Small intestine (tissue), 7 donors: ENCODE measurements at regions not wholly inside any gene's neighbourhood (a gene's known extent, or its start where the extent isn't known, plus 50 kb on each side); places are given as distances from the start of the nearest gene placed in this dataset.

Experiments used
- DNase-seq, 2 donors: peaks; one replicate each; pipeline versions ENCODE4 v3.0.0 to v3.0.0-alpha.2; 2013
- FAIRE-seq: peaks from 2 replicates; lab custom pipeline; 2012; peaks lifted over from hg19 to GRCh38; lab: Jason Lieb, UNC
- H3K27ac ChIP-seq, 3 donors: one replicate each; pipeline ENCODE4 v1.5.1; 2013; ENCODE audit warnings: low read length in 2 of 3, mild to moderate bottlenecking in 2 of 3, control low read depth in 1 of 3, inconsistent platforms in 1 of 3, low read depth in 1 of 3, moderate library complexity in 1 of 3
- H3K27me3 ChIP-seq, 3 donors: one replicate each; pipeline ENCODE4 v1.6.1; 2013; ENCODE audit warnings: low read length in 3 of 3, inconsistent platforms in 1 of 3; ENCODE audit not compliant: control insufficient read depth in 3 of 3, insufficient read depth in 3 of 3
- H3K36me3 ChIP-seq, 3 donors: one replicate each; pipeline ENCODE4 v1.6.1; 2013; ENCODE audit warnings: low read length in 3 of 3, inconsistent platforms in 1 of 3, low read depth in 1 of 3, mild to moderate bottlenecking in 1 of 3, moderate library complexity in 1 of 3; ENCODE audit not compliant: control insufficient read depth in 3 of 3, insufficient read depth in 2 of 3
- H3K4me1 ChIP-seq, 3 donors: one replicate each; pipeline ENCODE4 v1.6.1; 2013; ENCODE audit warnings: low read length in 2 of 3, inconsistent platforms in 1 of 3, low read depth in 1 of 3, mild to moderate bottlenecking in 1 of 3, moderate library complexity in 1 of 3; ENCODE audit not compliant: control insufficient read depth in 3 of 3, insufficient read depth in 2 of 3
- H3K4me3 ChIP-seq, 3 donors: one replicate each; pipeline ENCODE4 v1.5.1; 2013; ENCODE audit warnings: low read length in 3 of 3, control low read depth in 1 of 3, inconsistent platforms in 1 of 3, low read depth in 1 of 3, mild to moderate bottlenecking in 1 of 3, moderate library complexity in 1 of 3
- H3K9me3 ChIP-seq, 2 donors: one replicate each; pipeline ENCODE4 v1.6.1; 2013; ENCODE audit warnings: low read depth in 1 of 2, low read length in 1 of 2; ENCODE audit not compliant: control insufficient read depth in 2 of 2, insufficient read depth in 1 of 2
- WGBS, 3 donors: extraction: QIAGEN DNeasy Blood & Tissue Kit; methylation state at CpG; one replicate each; pipeline ENCODE4 v1.1.7; 2013; 5-methylcytosine and 5-hydroxymethylcytosine counted together
- donor health status: healthy with polysubstance abuse.
- donor health status: control.
- donor health status: control.
- donor health status: Bipolar disorder and iron deficiency.
- donor health status: healthy.

- FAIRE-seq (no peak), DNase-seq (no peak)
- Histone ChIP-seq H3K4me3 (no peak overlapping the region), H3K27me3 (no peaks in the 10 kb centered on the region), H3K4me1 (peaks cover 0 to 2% (median 0%) of the 10 kb centered on the region in 3 donors), H3K27ac (no peak overlapping the region), H3K9me3 (peaks cover 0 to 5% of the 10 kb centered on the region in 2 donors), H3K36me3 (peaks cover 0 to 10% (median 2%) of the 10 kb centered on the region in 3 donors)
- WGBS, 3 donors: 88 to 98% (median 91%) methylated on average over 4 of the region's 4 CpGs
Measured at GRCh38 chr6:143589162-143589561, 77.6 kb upstream of the FUCA2 start.

DNA sequence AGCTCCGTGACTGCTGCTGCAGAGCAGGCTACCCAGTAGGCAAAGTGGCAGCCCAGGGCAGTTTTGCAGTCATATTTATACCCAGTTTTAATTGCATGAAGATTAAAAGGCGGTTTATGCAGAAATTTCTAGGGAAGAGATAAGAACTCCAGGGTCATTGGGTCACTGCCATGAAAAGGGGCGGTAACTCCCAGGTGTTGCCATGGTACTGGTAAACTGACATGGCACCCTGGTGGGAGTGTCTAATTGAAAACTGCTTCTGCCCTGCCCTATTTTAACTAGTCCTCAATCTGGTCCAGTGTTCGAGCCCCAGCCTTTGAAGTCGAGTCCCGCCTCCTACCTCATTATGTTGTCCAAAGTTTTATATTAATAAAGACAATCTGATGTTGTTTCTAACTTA is 75.0 kb upstream of the FUCA2 start:
- peaks cover 0 to 5% of the 10 kb centered on the region in 2 donors for H3K9me3 ChIP-seq
- H3K27ac ChIP-seq: no peak overlapping the region
- 81 to 90% (median 86%) methylated on average over 6 of the region's 6 CpGs for WGBS, 3 donors
- FAIRE-seq (no peak), DNase-seq (no peak)
- H3K27me3 ChIP-seq: no peaks in the 10 kb centered on the region
- peaks cover 0 to 7% (median 4%) of the 10 kb centered on the region in 3 donors for H3K4me1 ChIP-seq
- H3K4me3 ChIP-seq: no peak overlapping the region
- peaks cover 0 to 9% (median 2%) of the 10 kb centered on the region in 3 donors for H3K36me3 ChIP-seq

DNA sequence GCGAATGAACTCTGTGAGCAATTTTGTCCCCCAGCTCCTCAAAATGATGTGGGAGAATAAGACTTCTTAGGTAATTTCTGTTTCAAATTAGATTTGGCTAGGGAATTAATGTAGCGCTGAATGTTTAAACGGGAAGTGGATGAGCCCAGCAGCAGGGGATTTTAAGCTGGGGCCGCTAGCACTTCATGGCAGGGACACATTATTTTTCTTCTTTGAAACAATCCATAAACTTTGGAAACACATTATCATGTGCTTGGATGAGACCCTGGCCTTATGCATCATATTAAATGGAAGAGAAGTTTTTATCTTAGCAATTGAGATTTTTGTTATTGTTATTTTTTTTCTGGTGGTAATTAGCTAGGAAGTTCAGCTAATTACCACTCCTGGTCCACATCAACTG is 74.2 kb upstream of the FUCA2 start:
- Histone ChIP-seq H3K9me3 (peaks cover 0 to 10% of the 10 kb centered on the region in 2 donors), H3K4me1 (peaks cover 0 to 7% (median 4%) of the 10 kb centered on the region in 3 donors), H3K27me3 (no peaks in the 10 kb centered on the region), H3K4me3 (no peak overlapping the region), H3K27ac (no peak overlapping the region), H3K36me3 (peaks cover 0 to 6% (median 2%) of the 10 kb centered on the region in 3 donors)
- WGBS, 3 donors: 78 to 97% (median 95%) methylated on average over 4 of the region's 4 CpGs
- no peak for FAIRE-seq
- DNase-seq: no peak

DNA sequence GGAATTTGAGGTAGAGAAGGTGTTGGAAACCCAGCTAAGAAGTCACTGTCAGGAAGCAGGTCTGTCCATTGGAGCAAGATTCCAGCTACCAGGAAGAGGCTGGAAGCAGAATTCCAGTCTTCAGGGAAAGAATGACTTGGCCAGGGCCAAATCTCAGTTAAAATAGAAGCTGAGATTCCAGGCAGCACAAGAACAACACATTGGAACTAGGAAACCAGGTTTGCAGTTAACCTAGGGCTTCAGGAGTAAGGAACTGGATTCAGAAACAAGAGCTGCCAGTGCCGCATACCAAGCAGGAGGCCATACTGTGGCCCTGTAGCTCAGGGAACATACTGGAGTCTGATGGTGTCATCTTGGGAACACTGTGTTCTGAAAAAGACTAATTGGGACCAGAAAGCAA is 73.7 kb upstream of the FUCA2 start:
- FAIRE-seq: no peak

GRCh38 chr6:143583542-143584327 is 72.2 kb upstream of the FUCA2 start:
- Histone ChIP-seq H3K36me3 (peaks cover 0 to 11% (median 0%) of the 10 kb centered on the region in 3 donors), H3K27me3 (no peaks in the 10 kb centered on the region), H3K4me1 (peaks cover 0 to 7% (median 4%) of the 10 kb centered on the region in 3 donors), H3K27ac (no peak overlapping the region), H3K4me3 (no peak overlapping the region), H3K9me3 (peaks cover 0 to 6% of the 10 kb centered on the region in 2 donors)
- DNase-seq: no peak
- FAIRE-seq: no peak
- WGBS, 3 donors: 87 to 98% (median 95%) methylated on average over 5 of the region's 5 CpGs

More for the DNA sequence above, 73.7 kb upstream of the FUCA2 start:
- H3K9me3 ChIP-seq: peaks cover 0 to 11% of the 10 kb centered on the region in 2 donors
- H3K4me1 ChIP-seq: peaks cover 0 to 7% (median 4%) of the 10 kb centered on the region in 3 donors
- no peak overlapping the region for H3K27ac ChIP-seq
- peaks cover 0 to 6% (median under 1%) of the 10 kb centered on the region in 3 donors for H3K36me3 ChIP-seq
- WGBS, 3 donors: 98 to 100% (median 100%) methylated on average over 1 of the region's 1 CpG
- H3K4me3 ChIP-seq: no peak overlapping the region
- H3K27me3 ChIP-seq: no peaks in the 10 kb centered on the region
- no peak for DNase-seq

- DNase-seq (peak; percentile 28 to 47), FAIRE-seq (no peak)
- H3K36me3 ChIP-seq: peaks cover 0 to 11% (median 0%) of the 10 kb centered on the region in 3 donors
- H3K27ac ChIP-seq: peak overlapping the region in 1 of 3 donors; percentile 10
- no peak overlapping the region for H3K4me3 ChIP-seq
- H3K9me3 ChIP-seq: peaks cover 0 to 6% of the 10 kb centered on the region in 2 donors
- H3K4me1 ChIP-seq: peaks cover 0 to 7% (median 4%) of the 10 kb centered on the region in 3 donors
- 16 to 60% (median 42%) methylated on average over 3 of the region's 3 CpGs for WGBS, 3 donors
- H3K27me3 ChIP-seq: no peaks in the 10 kb centered on the region
Measured at GRCh38 chr6:143581835-143582480, 70.4 kb upstream of the FUCA2 start.

- DNase-seq (no peak), FAIRE-seq (no peak)
- Histone ChIP-seq H3K4me1 (peaks cover 0 to 7% (median 4%) of the 10 kb centered on the region in 3 donors), H3K36me3 (peaks cover 0 to 9% (median 0%) of the 10 kb centered on the region in 3 donors), H3K27ac (no peak overlapping the region), H3K4me3 (no peak overlapping the region), H3K9me3 (peaks cover 0 to 6% of the 10 kb centered on the region in 2 donors), H3K27me3 (no peaks in the 10 kb centered on the region)
- 87 to 95% (median 92%) methylated on average over 8 of the region's 8 CpGs for WGBS, 3 donors
Measured at GRCh38 chr6:143579703-143580102, 68.2 kb upstream of the FUCA2 start.

DNA sequence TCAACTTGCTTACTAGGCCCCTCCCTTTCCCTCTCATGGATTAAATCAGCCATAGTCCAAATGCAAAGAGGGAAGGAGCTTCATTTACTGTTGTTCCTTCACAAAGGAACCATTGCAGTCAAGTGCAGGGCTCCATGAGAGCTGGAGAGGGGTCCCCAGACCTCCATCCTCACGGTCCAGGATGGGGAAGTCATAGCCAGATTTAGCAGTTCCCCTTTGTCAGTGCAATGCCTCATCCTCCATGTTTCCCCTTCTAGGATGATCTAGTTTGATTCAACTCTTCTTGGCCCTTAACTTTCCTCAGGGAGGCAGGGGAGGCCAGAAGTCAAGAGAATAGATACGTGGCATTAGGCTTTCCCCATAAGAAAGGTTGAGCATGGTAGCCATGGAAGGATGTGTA is 66.5 kb upstream of the FUCA2 start:
- Histone ChIP-seq H3K4me1 (peaks cover 0 to 5% (median 4%) of the 10 kb centered on the region in 3 donors), H3K4me3 (no peak overlapping the region), H3K27ac (no peak overlapping the region), H3K27me3 (no peaks in the 10 kb centered on the region), H3K9me3 (peaks cover 0 to 11% of the 10 kb centered on the region in 2 donors), H3K36me3 (peaks cover 0 to 13% (median 0%) of the 10 kb centered on the region in 3 donors)
- WGBS, 3 donors: 40 to 74% (median 48%) methylated on average over 2 of the region's 2 CpGs
- DNase-seq (no peak), FAIRE-seq (no peak)
